Trophoblast cell (in vitro differentiated cells and primary cell): ENCODE measurements at regions not wholly inside any gene's neighbourhood (a gene's known extent, or its start where the extent isn't known, plus 50 kb on each side); places are given as distances from the start of the nearest gene placed in this dataset.

Source experiments
- DNase-seq, 2 donors: peaks; one replicate each; pipeline ENCODE4 v3.0.0-alpha.2; 2016
- H2AFZ ChIP-seq: 2 replicates; pipeline ENCODE4 v1.6.1; 2013; ENCODE audit warnings: low read length, moderate library complexity, mild to moderate bottlenecking; ENCODE audit not compliant: insufficient read depth, poor library complexity
- H2AK5ac ChIP-seq: 2 replicates; pipeline ENCODE4 v1.6.1; 2013; ENCODE audit warnings: mild to moderate bottlenecking, low read length
- H2BK120ac ChIP-seq: 2 replicates; pipeline ENCODE4 v1.6.1; 2013; ENCODE audit warnings: low read length, mild to moderate bottlenecking, moderate library complexity; ENCODE audit not compliant: insufficient read depth, poor library complexity
- H2BK12ac ChIP-seq: 2 replicates; pipeline ENCODE4 v1.6.1; 2013; ENCODE audit warnings: mild to moderate bottlenecking, low read length, moderate library complexity
- H2BK5ac ChIP-seq: 2 replicates; pipeline ENCODE4 v1.6.1; 2013; ENCODE audit warnings: low read length, low read depth, moderate library complexity, mild to moderate bottlenecking; ENCODE audit not compliant: poor library complexity
- H3K14ac ChIP-seq: 2 replicates; pipeline ENCODE4 v1.6.1; 2013; ENCODE audit warnings: mild to moderate bottlenecking, low read length
- H3K18ac ChIP-seq: 2 replicates; pipeline ENCODE4 v1.6.1; 2013; ENCODE audit warnings: mild to moderate bottlenecking, low read length
- H3K23ac ChIP-seq: 2 replicates; pipeline ENCODE4 v1.6.1; 2013; ENCODE audit warnings: low read length
- H3K27ac ChIP-seq: 2 replicates; pipeline ENCODE4 v1.5.1; 2013; ENCODE audit warnings: low read depth, mild to moderate bottlenecking, inconsistent platforms, low read length, moderate library complexity
- H3K27me3 ChIP-seq: 2 replicates; pipeline ENCODE4 v1.6.1; 2013; ENCODE audit warnings: inconsistent platforms, mild to moderate bottlenecking, low read length, moderate library complexity; ENCODE audit not compliant: insufficient read depth
- H3K36me3 ChIP-seq, 2 experiments: 1 replicate in 1 of 2; 2 replicates in 1 of 2; pipeline ENCODE4 v1.6.1; 2013; ENCODE audit warnings: low read length in 2 of 2, mild to moderate bottlenecking in 2 of 2, moderate library complexity in 1 of 2; ENCODE audit not compliant: insufficient read depth in 2 of 2, control insufficient read depth in 1 of 2
- H3K4ac ChIP-seq: 2 replicates; pipeline ENCODE4 v1.6.1; 2013; ENCODE audit warnings: low read depth, mild to moderate bottlenecking, low read length, moderate library complexity
- H3K4me1 ChIP-seq, 2 experiments: 1 replicate in 1 of 2; 2 replicates in 1 of 2; pipeline ENCODE4 v1.6.1; 2013; ENCODE audit warnings: low read length in 2 of 2, mild to moderate bottlenecking in 2 of 2, moderate library complexity in 1 of 2; ENCODE audit not compliant: insufficient read depth in 2 of 2, control insufficient read depth in 1 of 2
- H3K4me2 ChIP-seq: 2 replicates; pipeline ENCODE4 v1.6.1; 2013; ENCODE audit warnings: inconsistent platforms, mild to moderate bottlenecking, low read length, moderate library complexity
- H3K4me3 ChIP-seq: 2 replicates; pipeline ENCODE4 v1.5.1; 2013; ENCODE audit warnings: mild to moderate bottlenecking, low read depth, low read length, inconsistent platforms
- H3K79me1 ChIP-seq: one replicate; pipeline ENCODE4 v1.6.1; 2013; ENCODE audit warnings: low read length
- H3K79me2 ChIP-seq: 2 replicates; pipeline ENCODE4 v1.6.1; 2013; ENCODE audit warnings: low read length, mild to moderate bottlenecking; ENCODE audit not compliant: control insufficient read depth, insufficient read depth, poor library complexity
- H3K9ac ChIP-seq: 2 replicates; pipeline ENCODE4 v1.6.1; 2013; ENCODE audit warnings: mild to moderate bottlenecking, low read length
- H3K9me3 ChIP-seq: 2 replicates; pipeline ENCODE4 v1.6.1; 2013; ENCODE audit warnings: low read depth, mild to moderate bottlenecking, control low read depth, inconsistent platforms, low read length; ENCODE audit not compliant: insufficient read depth
- H4K12ac ChIP-seq: 2 replicates; pipeline ENCODE4 v1.6.1; 2013; ENCODE audit warnings: low read depth, mild to moderate bottlenecking, low read length, moderate library complexity
- H4K8ac ChIP-seq: 2 replicates; pipeline ENCODE4 v1.6.1; 2013; ENCODE audit warnings: low read depth, mild to moderate bottlenecking, low read length, moderate library complexity
- H4K91ac ChIP-seq: one replicate; pipeline ENCODE4 v1.6.1; 2013; ENCODE audit warnings: low read depth, mild to moderate bottlenecking, low read length, moderate library complexity
- WGBS: extraction: QIAGEN DNeasy Blood & Tissue Kit; methylation state at CpG from one replicate; pipeline ENCODE4 v1.1.7; 2013; ENCODE audit warnings: missing lambda C conversion rate; ENCODE audit not compliant: insufficient read length, insufficient coverage; ENCODE audit errors: extremely low coverage; 5-methylcytosine and 5-hydroxymethylcytosine counted together

GRCh38 chr11:128354476-128354875 is 232.9 kb downstream of the ETS1 start:
- H4K8ac ChIP-seq, result no peak overlapping the region
- no peak overlapping the region for H4K12ac ChIP-seq
- no peak overlapping the region for H2BK120ac ChIP-seq
- H3K36me3 ChIP-seq, result no peaks in the 10 kb centered on the region
- no peak overlapping the region for H3K9ac ChIP-seq
- no peak overlapping the region for H3K4ac ChIP-seq
- peaks cover 2% of the 10 kb centered on the region for H3K79me1 ChIP-seq
- H3K9me3 ChIP-seq, result peaks cover 2% of the 10 kb centered on the region
- H3K4me1 ChIP-seq, result no peaks in the 10 kb centered on the region
- DNase-seq, result no peak
- H2AFZ ChIP-seq, result no peak overlapping the region
- no peak overlapping the region for H3K27ac ChIP-seq
- no peak overlapping the region for H2BK12ac ChIP-seq
- H3K18ac ChIP-seq, result no peak overlapping the region
- H2BK5ac ChIP-seq, result no peak overlapping the region
- no peak overlapping the region for H3K14ac ChIP-seq
- H2AK5ac ChIP-seq, result no peak overlapping the region
- no peaks in the 10 kb centered on the region for H3K79me2 ChIP-seq
- no peak overlapping the region for H3K4me2 ChIP-seq
- H3K4me3 ChIP-seq, result no peak overlapping the region
- WGBS, result no CpG with 5 or more reads among the region's 2 CpGs
- H3K27me3 ChIP-seq, result no peaks in the 10 kb centered on the region
- no peak overlapping the region for H4K91ac ChIP-seq
- H3K23ac ChIP-seq, result no peak overlapping the region

- no peak overlapping the region for H3K4me3 ChIP-seq
Measured at GRCh38 chr11:128351168-128351567, 236.2 kb downstream of the ETS1 start.

GRCh38 chr11:128349650-128350299 is 237.6 kb downstream of the ETS1 start:
- H3K14ac ChIP-seq, result no peak overlapping the region
- no peaks in the 10 kb centered on the region for H3K27me3 ChIP-seq
- no peak overlapping the region for H2BK12ac ChIP-seq
- WGBS, result no CpG with 5 or more reads among the region's 6 CpGs
- no peak overlapping the region for H3K4ac ChIP-seq
- no peak overlapping the region for H2BK120ac ChIP-seq
- no peak overlapping the region for H3K23ac ChIP-seq
- no peak overlapping the region for H4K8ac ChIP-seq
- H3K9ac ChIP-seq, result no peak overlapping the region
- H4K91ac ChIP-seq, result no peak overlapping the region
- no peak for DNase-seq
- no peak overlapping the region for H3K18ac ChIP-seq
- H2AK5ac ChIP-seq, result no peak overlapping the region
- peaks cover 0 to 1% of the 10 kb centered on the region in 2 experiments for H3K36me3 ChIP-seq
- H2AFZ ChIP-seq, result no peak overlapping the region
- no peak overlapping the region for H2BK5ac ChIP-seq
- H3K79me1 ChIP-seq, result peaks cover 2% of the 10 kb centered on the region
- no peaks in the 10 kb centered on the region for H3K79me2 ChIP-seq
- peaks cover 2% of the 10 kb centered on the region for H3K9me3 ChIP-seq
- no peak overlapping the region for H4K12ac ChIP-seq
- H3K27ac ChIP-seq, result no peak overlapping the region
- H3K4me3 ChIP-seq, result no peak overlapping the region
- no peak overlapping the region for H3K4me2 ChIP-seq
- H3K4me1 ChIP-seq, result no peaks in the 10 kb centered on the region

More at GRCh38 chr11:128351168-128351567, 236.2 kb downstream of the ETS1 start:
- Histone ChIP-seq H4K91ac (no peak overlapping the region), H3K18ac (no peak overlapping the region), H2BK5ac (no peak overlapping the region), H3K4ac (no peak overlapping the region), H3K27ac (no peak overlapping the region), H3K23ac (no peak overlapping the region), H3K9me3 (peaks cover 2% of the 10 kb centered on the region), H3K79me1 (peaks cover 2% of the 10 kb centered on the region), H3K27me3 (no peaks in the 10 kb centered on the region), H3K4me2 (no peak overlapping the region), H4K8ac (peak overlapping the region; percentile 38), H2AK5ac (no peak overlapping the region), H2BK120ac (no peak overlapping the region), H4K12ac (no peak overlapping the region), H3K9ac (no peak overlapping the region), H2BK12ac (peak overlapping the region; percentile 76), H2AFZ (no peak overlapping the region), H3K79me2 (no peaks in the 10 kb centered on the region), H3K4me1 (no peaks in the 10 kb centered on the region), H3K36me3 (peaks cover 0 to 1% of the 10 kb centered on the region in 2 experiments), H3K14ac (no peak overlapping the region)
- no peak for DNase-seq
- WGBS, result no CpG with 5 or more reads among the region's 6 CpGs

GRCh38 chr11:128346804-128347203 is 240.6 kb downstream of the ETS1 start:
- H3K27ac ChIP-seq, result no peak overlapping the region
- no peak overlapping the region for H2BK120ac ChIP-seq
- WGBS, result no CpG with 5 or more reads among the region's 3 CpGs
- H3K79me1 ChIP-seq, result peaks cover 2% of the 10 kb centered on the region
- H4K12ac ChIP-seq, result no peak overlapping the region
- H3K36me3 ChIP-seq, result peaks cover 0 to 1% of the 10 kb centered on the region in 2 experiments
- H3K4me2 ChIP-seq, result no peak overlapping the region
- no peak overlapping the region for H3K4ac ChIP-seq
- no peak overlapping the region for H2BK5ac ChIP-seq
- H2AK5ac ChIP-seq, result no peak overlapping the region
- no peak overlapping the region for H2AFZ ChIP-seq
- no peak overlapping the region for H4K8ac ChIP-seq
- no peak overlapping the region for H3K18ac ChIP-seq
- no peak overlapping the region for H3K14ac ChIP-seq
- H3K9me3 ChIP-seq, result peaks cover 2% of the 10 kb centered on the region
- H3K79me2 ChIP-seq, result no peaks in the 10 kb centered on the region
- no peak overlapping the region for H3K9ac ChIP-seq
- H4K91ac ChIP-seq, result no peak overlapping the region
- no peak overlapping the region for H2BK12ac ChIP-seq
- no peak overlapping the region for H3K4me3 ChIP-seq
- H3K4me1 ChIP-seq, result no peaks in the 10 kb centered on the region
- H3K23ac ChIP-seq, result no peak overlapping the region
- no peak for DNase-seq
- no peaks in the 10 kb centered on the region for H3K27me3 ChIP-seq
